MV-4-11 (cell line): ENCODE measurements at regions not wholly inside any gene's neighbourhood (a gene's known extent, or its start where the extent isn't known, plus 50 kb on each side); places are given as distances from the start of the nearest gene placed in this dataset.
"Not testable (repeated sequence)": the region's sequence is repeated elsewhere in the genome, so short reads cannot be mapped to it uniquely, and the experiment has no call there.

Source experiments
- DNase-seq: peaks from one replicate; lab custom pipeline; 2025; lab: John Stamatoyannopoulos, UW

- not testable (repeated sequence) for DNase-seq
These were observed 95.3 kb downstream of the TMEM121 start for GRCh38 chr14:105621479-105622328.

- no peak for DNase-seq
These were observed 96.1 kb downstream of the TMEM121 start for GRCh38 chr14:105622329-105622955.

GRCh38 chr14:105623178-105623577, 96.8 kb downstream of the TMEM121 start:
- DNase-seq: not testable (repeated sequence)

- not testable (repeated sequence) for DNase-seq
These were observed 98.0 kb downstream of the TMEM121 start for GRCh38 chr14:105624346-105624745.

- DNase-seq: not testable (repeated sequence)
These were observed 98.5 kb downstream of the TMEM121 start for GRCh38 chr14:105624749-105625434.

GRCh38 chr14:105625448-105625847, 99.1 kb downstream of the TMEM121 start:
- DNase-seq: not testable (repeated sequence)

- DNase-seq: not testable (repeated sequence)
These were observed 99.7 kb downstream of the TMEM121 start for GRCh38 chr14:105626111-105626510.

GRCh38 chr14:105626651-105627050, 100.3 kb downstream of the TMEM121 start:
- not testable (repeated sequence) for DNase-seq

GRCh38 chr14:105627287-105627686, 100.9 kb downstream of the TMEM121 start:
- DNase-seq: not testable (repeated sequence)

- DNase-seq: no peak
These were observed 101.3 kb downstream of the TMEM121 start for GRCh38 chr14:105627701-105628100.

- DNase-seq: not testable (repeated sequence)
These were observed 101.7 kb downstream of the TMEM121 start for GRCh38 chr14:105628126-105628525.

GRCh38 chr14:105628531-105629067, 102.2 kb downstream of the TMEM121 start:
- not testable (repeated sequence) for DNase-seq

- DNase-seq: peak; percentile 0
These were observed 102.9 kb downstream of the TMEM121 start for GRCh38 chr14:105629091-105629885.

GRCh38 chr14:105629886-105630215, 103.5 kb downstream of the TMEM121 start:
- DNase-seq: no peak

- not testable (repeated sequence) for DNase-seq
These were observed 104.0 kb downstream of the TMEM121 start for GRCh38 chr14:105630293-105630934.

- DNase-seq: not testable (repeated sequence)
These were observed 104.8 kb downstream of the TMEM121 start for GRCh38 chr14:105630935-105631779.

GRCh38 chr14:105632010-105632409, 105.6 kb downstream of the TMEM121 start:
- no peak for DNase-seq

GRCh38 chr14:105633596-105633995, 107.2 kb downstream of the TMEM121 start:
- DNase-seq: not testable (repeated sequence)

GRCh38 chr14:105635560-105635959, 109.2 kb downstream of the TMEM121 start:
- DNase-seq: no peak

GRCh38 chr14:105636021-105636420, 109.6 kb downstream of the TMEM121 start:
- not testable (repeated sequence) for DNase-seq
